HL-60 (cell line): ENCODE measurements at regions not wholly inside any gene's neighbourhood (a gene's known extent, or its start where the extent isn't known, plus 50 kb on each side); places are given as distances from the start of the nearest gene placed in this dataset.

Source experiments
- DNase-seq, 2 experiments: peaks; one replicate each; pipeline ENCODE4 v3.0.0-alpha.2; 2010 to 2020; ENCODE audit warnings: low read depth in 1 of 2, low spot score in 1 of 2
- H3K27ac ChIP-seq: fragments of 250-450 bp; sonication (Bioruptor Pico); replicated peaks from 2 replicates; pipeline ENCODE4 v1.5.1; 2020; ENCODE audit warnings: mild to moderate bottlenecking, moderate library complexity
- H3K27me3 ChIP-seq: fragments of 250-450 bp; sonication (Bioruptor Pico); 2 replicates; pipeline ENCODE4 v1.5.1; 2021; ENCODE audit warnings: mild to moderate bottlenecking, moderate library complexity; ENCODE audit not compliant: insufficient read depth, poor library complexity, severe bottlenecking
- H3K4me3 ChIP-seq: replicated peaks from 2 replicates; pipeline ENCODE4 v1.5.1; 2011; ENCODE audit warnings: mild to moderate bottlenecking, control low read depth, low read length; ENCODE audit not compliant: insufficient read depth
- GABPA ChIP-seq: IDR thresholded peaks from 2 replicates; pipeline ENCODE4 v1.6.1; 2012; ENCODE audit warnings: low read depth
- POLR2AphosphoS5 ChIP-seq: IDR thresholded peaks from 2 replicates; pipeline ENCODE4 v1.6.1; 2012; ENCODE audit warnings: low read depth
- SPI1 ChIP-seq: IDR thresholded peaks from 2 replicates; pipeline ENCODE4 v1.6.1; 2012; ENCODE audit warnings: low read depth, mild to moderate bottlenecking, borderline replicate concordance
- TF ChIP-seq, protein P1 (sequence below): IDR thresholded peaks from one replicate; pipeline ENCODE4 v1.5.1; 2011; ENCODE audit warnings: low read length, control low read depth, inconsistent platforms; ENCODE audit not compliant: insufficient read depth
- TF ChIP-seq, protein P2 (sequence below): IDR thresholded peaks from 2 replicates; pipeline ENCODE4 v1.6.1; 2012; ENCODE audit warnings: low read depth; ENCODE audit not compliant: insufficient replicate concordance

DNA sequence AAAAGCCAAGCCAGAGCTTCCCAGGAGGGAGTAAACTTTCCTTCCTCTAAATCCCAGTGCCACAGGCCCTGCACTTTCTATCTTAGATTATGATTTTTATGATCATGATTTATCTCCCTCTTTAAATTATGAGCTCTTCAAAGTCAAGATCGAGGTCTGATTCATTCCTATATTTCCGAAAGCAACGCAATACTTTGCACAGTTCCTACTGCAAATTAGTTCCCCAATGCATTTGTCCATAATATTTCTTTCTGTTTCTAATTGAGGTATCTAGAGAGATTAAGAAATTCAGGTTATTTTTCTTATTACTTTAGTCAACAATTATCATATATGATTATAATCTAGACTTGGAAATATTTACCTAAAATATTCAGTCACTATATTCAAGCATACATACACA lies 173.1 kb upstream of the LPP start:
- no peak for DNase-seq
- Histone ChIP-seq H3K4me3 (no peak overlapping the region), H3K27me3 (no peaks in the 10 kb centered on the region), H3K27ac (no peak overlapping the region)
- TF ChIP-seq, protein P1, sequence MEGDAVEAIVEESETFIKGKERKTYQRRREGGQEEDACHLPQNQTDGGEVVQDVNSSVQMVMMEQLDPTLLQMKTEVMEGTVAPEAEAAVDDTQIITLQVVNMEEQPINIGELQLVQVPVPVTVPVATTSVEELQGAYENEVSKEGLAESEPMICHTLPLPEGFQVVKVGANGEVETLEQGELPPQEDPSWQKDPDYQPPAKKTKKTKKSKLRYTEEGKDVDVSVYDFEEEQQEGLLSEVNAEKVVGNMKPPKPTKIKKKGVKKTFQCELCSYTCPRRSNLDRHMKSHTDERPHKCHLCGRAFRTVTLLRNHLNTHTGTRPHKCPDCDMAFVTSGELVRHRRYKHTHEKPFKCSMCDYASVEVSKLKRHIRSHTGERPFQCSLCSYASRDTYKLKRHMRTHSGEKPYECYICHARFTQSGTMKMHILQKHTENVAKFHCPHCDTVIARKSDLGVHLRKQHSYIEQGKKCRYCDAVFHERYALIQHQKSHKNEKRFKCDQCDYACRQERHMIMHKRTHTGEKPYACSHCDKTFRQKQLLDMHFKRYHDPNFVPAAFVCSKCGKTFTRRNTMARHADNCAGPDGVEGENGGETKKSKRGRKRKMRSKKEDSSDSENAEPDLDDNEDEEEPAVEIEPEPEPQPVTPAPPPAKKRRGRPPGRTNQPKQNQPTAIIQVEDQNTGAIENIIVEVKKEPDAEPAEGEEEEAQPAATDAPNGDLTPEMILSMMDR: no peak

DNA sequence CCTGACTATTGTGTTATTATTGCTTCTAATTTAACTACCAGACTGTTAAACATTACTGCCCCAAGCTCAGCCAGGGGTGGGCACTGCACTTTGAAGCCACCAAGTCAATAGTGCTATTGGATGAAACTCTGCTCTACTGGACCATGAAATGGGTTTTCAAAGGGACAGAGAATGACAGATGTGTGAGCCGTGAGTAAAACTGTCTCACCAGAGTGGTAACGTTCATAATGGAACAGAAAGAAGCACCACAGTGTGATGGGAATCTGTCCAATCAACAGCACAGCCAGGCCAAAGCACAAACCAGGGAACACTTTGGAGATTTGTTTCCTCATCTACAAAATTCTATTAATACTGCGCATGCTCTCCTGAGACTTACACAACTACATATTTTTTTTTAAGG lies 171.8 kb upstream of the LPP start:
- TF ChIP-seq POLR2AphosphoS5 (no peak), GABPA (no peak), SPI1 (no peak)
- TF ChIP-seq, protein P2, sequence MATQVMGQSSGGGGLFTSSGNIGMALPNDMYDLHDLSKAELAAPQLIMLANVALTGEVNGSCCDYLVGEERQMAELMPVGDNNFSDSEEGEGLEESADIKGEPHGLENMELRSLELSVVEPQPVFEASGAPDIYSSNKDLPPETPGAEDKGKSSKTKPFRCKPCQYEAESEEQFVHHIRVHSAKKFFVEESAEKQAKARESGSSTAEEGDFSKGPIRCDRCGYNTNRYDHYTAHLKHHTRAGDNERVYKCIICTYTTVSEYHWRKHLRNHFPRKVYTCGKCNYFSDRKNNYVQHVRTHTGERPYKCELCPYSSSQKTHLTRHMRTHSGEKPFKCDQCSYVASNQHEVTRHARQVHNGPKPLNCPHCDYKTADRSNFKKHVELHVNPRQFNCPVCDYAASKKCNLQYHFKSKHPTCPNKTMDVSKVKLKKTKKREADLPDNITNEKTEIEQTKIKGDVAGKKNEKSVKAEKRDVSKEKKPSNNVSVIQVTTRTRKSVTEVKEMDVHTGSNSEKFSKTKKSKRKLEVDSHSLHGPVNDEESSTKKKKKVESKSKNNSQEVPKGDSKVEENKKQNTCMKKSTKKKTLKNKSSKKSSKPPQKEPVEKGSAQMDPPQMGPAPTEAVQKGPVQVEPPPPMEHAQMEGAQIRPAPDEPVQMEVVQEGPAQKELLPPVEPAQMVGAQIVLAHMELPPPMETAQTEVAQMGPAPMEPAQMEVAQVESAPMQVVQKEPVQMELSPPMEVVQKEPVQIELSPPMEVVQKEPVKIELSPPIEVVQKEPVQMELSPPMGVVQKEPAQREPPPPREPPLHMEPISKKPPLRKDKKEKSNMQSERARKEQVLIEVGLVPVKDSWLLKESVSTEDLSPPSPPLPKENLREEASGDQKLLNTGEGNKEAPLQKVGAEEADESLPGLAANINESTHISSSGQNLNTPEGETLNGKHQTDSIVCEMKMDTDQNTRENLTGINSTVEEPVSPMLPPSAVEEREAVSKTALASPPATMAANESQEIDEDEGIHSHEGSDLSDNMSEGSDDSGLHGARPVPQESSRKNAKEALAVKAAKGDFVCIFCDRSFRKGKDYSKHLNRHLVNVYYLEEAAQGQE: no peak
- TF ChIP-seq, protein P1: no peak
- no peaks in the 10 kb centered on the region for H3K27me3 ChIP-seq
- no peak for DNase-seq
- H3K4me3 ChIP-seq: no peak overlapping the region
- no peak overlapping the region for H3K27ac ChIP-seq

DNA sequence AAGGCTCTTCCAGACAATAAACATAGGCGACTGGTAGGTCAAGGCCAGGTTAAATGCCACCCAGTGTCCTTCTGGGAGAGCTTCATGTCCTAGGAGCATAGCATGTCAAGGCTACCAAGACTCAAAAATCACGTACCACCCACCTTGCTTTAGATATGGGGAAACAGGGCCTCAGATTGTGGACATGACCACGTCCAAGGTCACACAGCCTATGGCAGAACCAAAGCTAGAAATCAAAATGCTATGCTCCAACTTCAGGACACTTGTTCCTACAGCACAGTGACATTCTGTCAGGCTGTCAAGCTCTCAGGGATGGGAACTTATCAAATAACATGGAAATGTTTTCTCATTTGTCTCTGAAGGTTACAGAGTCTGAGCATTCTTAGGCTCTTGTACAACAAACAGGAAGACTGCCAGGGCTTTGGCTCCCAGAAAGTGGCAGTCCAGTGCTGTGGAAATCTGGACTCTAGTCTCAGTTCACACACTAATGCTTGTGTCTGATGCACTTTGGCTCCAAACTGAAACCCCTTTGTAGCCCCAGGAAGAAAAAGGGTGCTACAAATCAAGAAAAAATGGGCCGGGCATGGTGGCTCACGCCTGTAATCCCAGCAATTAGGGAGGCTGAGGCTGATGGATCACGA lies 170.4 kb upstream of the LPP start:
- Histone ChIP-seq H3K4me3 (no peak overlapping the region), H3K27me3 (no peaks in the 10 kb centered on the region), H3K27ac (no peak overlapping the region)
- TF ChIP-seq, protein P1: no peak
- no peak for TF ChIP-seq GABPA
- TF ChIP-seq SPI1: no peak
- TF ChIP-seq, protein P2: no peak
- TF ChIP-seq POLR2AphosphoS5: no peak
- no peak for DNase-seq

DNA sequence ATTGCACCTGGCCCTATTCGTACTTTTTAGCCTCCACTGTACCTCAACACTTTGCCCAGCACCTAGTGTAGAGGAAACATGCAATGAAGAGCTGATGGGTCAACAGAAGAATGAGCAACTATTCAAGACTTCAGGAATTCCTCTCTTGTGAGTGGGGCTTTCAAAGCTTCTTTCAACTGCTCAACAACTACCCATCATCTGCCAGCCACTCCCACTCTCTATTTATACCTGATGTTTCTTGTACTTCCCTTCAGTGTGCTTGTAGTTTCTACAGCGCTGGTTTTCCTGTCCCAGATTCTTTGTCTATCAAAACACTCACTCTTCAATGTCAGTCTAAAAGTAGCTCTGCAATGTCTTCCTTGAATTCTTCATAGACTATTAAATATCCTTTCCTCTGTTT lies 168.3 kb upstream of the LPP start:
- Histone ChIP-seq H3K27me3 (no peaks in the 10 kb centered on the region), H3K27ac (no peak overlapping the region), H3K4me3 (no peak overlapping the region)
- DNase-seq: no peak
- no peak for TF ChIP-seq SPI1
- TF ChIP-seq GABPA: no peak
- TF ChIP-seq POLR2AphosphoS5: no peak
- TF ChIP-seq, protein P2: no peak
- TF ChIP-seq, protein P1: no peak
